Liver (tissue), 8 donors: ENCODE measurements at regions not wholly inside any gene's neighbourhood (a gene's known extent, or its start where the extent isn't known, plus 50 kb on each side); places are given as distances from the start of the nearest gene placed in this dataset.

Experiments used
- DNase-seq: peaks from one replicate; pipeline ENCODE4 v3.0.0-alpha.2; 2017; ENCODE audit warnings: low spot score
- H3K27ac ChIP-seq, 2 donors: one replicate each; pipeline ENCODE4 v1.7.0; 2013; ENCODE audit warnings: inconsistent platforms in 2 of 2, low read length in 2 of 2, control low read depth in 1 of 2, low read depth in 1 of 2, mild to moderate bottlenecking in 1 of 2
- H3K27me3 ChIP-seq, 4 donors: one replicate each; pipeline versions ENCODE4 v1.6.1 to v1.7.0; 2013; ENCODE audit warnings: low read length in 3 of 4, inconsistent platforms in 1 of 4, mild to moderate bottlenecking in 1 of 4, moderate library complexity in 1 of 4; ENCODE audit not compliant: control insufficient read depth in 4 of 4, insufficient read depth in 4 of 4
- H3K36me3 ChIP-seq, 4 donors: one replicate each; pipeline versions ENCODE4 v1.6.1 to v1.7.0; 2013; ENCODE audit warnings: low read length in 3 of 4, mild to moderate bottlenecking in 3 of 4, low read depth in 1 of 4, moderate library complexity in 1 of 4; ENCODE audit not compliant: control insufficient read depth in 4 of 4, insufficient read depth in 3 of 4
- H3K4me1 ChIP-seq, 4 donors: one replicate each; pipeline versions ENCODE4 v1.6.1 to v1.7.0; 2013; ENCODE audit warnings: low read length in 3 of 4, mild to moderate bottlenecking in 3 of 4, moderate library complexity in 1 of 4; ENCODE audit not compliant: control insufficient read depth in 4 of 4, insufficient read depth in 4 of 4
- H3K4me3 ChIP-seq, 3 donors: one replicate each; pipeline versions ENCODE4 v1.6.1 to v1.7.0; 2013; ENCODE audit warnings: low read length in 3 of 3, control low read depth in 1 of 3, low read depth in 1 of 3, mild to moderate bottlenecking in 1 of 3
- H3K9ac ChIP-seq, 2 donors: one replicate each; pipeline ENCODE4 v1.7.0; 2013; ENCODE audit warnings: low read length in 2 of 2, mild to moderate bottlenecking in 2 of 2, moderate library complexity in 2 of 2, control low read depth in 1 of 2, low read depth in 1 of 2
- H3K9me3 ChIP-seq, 4 donors: one replicate each; pipeline versions ENCODE4 v1.6.1 to v1.7.0; 2013; ENCODE audit warnings: low read length in 3 of 4; ENCODE audit not compliant: control insufficient read depth in 4 of 4
- EGR1 ChIP-seq, 2 donors: IDR thresholded peaks; 2 replicates each; pipeline ENCODE4 v1.6.1; 2016 to 2018; ENCODE audit warnings: antibody characterized with exemption in 2 of 2, low read depth in 2 of 2
- FOXA1 ChIP-seq: IDR thresholded peaks from 2 replicates; pipeline ENCODE4 v1.6.1; 2016; ENCODE audit warnings: antibody characterized with exemption
- FOXA2 ChIP-seq: IDR thresholded peaks from 2 replicates; pipeline ENCODE4 v1.6.1; 2016; ENCODE audit warnings: antibody characterized with exemption
- GABPA ChIP-seq, 2 donors: IDR thresholded peaks in 1 of 2; conservative IDR thresholded peaks in 1 of 2; 2 replicates each; pipeline ENCODE4 v1.6.1; 2016; ENCODE audit warnings: antibody characterized with exemption in 2 of 2, mild to moderate bottlenecking in 1 of 2, moderate library complexity in 1 of 2
- HNF4A ChIP-seq, 2 donors: conservative IDR thresholded peaks; 2 replicates each; pipeline ENCODE4 v1.6.1; 2016; ENCODE audit warnings: antibody characterized with exemption in 2 of 2, mild to moderate bottlenecking in 2 of 2
- HNF4G ChIP-seq: IDR thresholded peaks from 2 replicates; pipeline ENCODE4 v1.6.1; 2016; ENCODE audit warnings: antibody characterized with exemption
- JUND ChIP-seq, 2 donors: IDR thresholded peaks; 2 replicates each; pipeline ENCODE4 v1.6.1; 2016; ENCODE audit warnings: antibody characterized with exemption in 2 of 2
- NR2F2 ChIP-seq: IDR thresholded peaks from 2 replicates; pipeline ENCODE4 v1.6.1; 2016; ENCODE audit warnings: antibody characterized with exemption
- RAD21 ChIP-seq, 2 donors: IDR thresholded peaks; 2 replicates each; pipeline ENCODE4 v1.6.1; 2016; ENCODE audit warnings: antibody characterized with exemption in 2 of 2, mild to moderate bottlenecking in 2 of 2
- RXRA ChIP-seq, 2 donors: IDR thresholded peaks; 2 replicates each; pipeline ENCODE4 v1.6.1; 2017 to 2018; ENCODE audit warnings: antibody characterized with exemption in 2 of 2, mild to moderate bottlenecking in 1 of 2
- SP1 ChIP-seq: IDR thresholded peaks from 2 replicates; pipeline ENCODE4 v1.6.1; 2018; ENCODE audit warnings: antibody characterized with exemption, mild to moderate bottlenecking
- TAF1 ChIP-seq: conservative IDR thresholded peaks from 2 replicates; pipeline ENCODE4 v1.6.1; 2016; ENCODE audit warnings: antibody characterized with exemption, mild to moderate bottlenecking
- YY1 ChIP-seq: IDR thresholded peaks from 2 replicates; pipeline ENCODE4 v1.6.1; 2016; ENCODE audit warnings: antibody characterized with exemption, mild to moderate bottlenecking
- ZBTB33 ChIP-seq: IDR thresholded peaks from 2 replicates; pipeline ENCODE4 v1.6.1; 2016; ENCODE audit warnings: antibody characterized with exemption
- WGBS: extraction: QIAGEN DNeasy Blood & Tissue Kit; methylation state at CpG from one replicate; pipeline ENCODE4 v1.1.7; 2013; 5-methylcytosine and 5-hydroxymethylcytosine counted together
- TF ChIP-seq, protein P1 (sequence below): IDR thresholded peaks from 2 replicates; pipeline ENCODE4 v1.6.1; 2016; ENCODE audit warnings: antibody characterized with exemption, mild to moderate bottlenecking
- TF ChIP-seq, protein P2 (sequence below): IDR thresholded peaks from 2 replicates; pipeline ENCODE4 v1.6.1; 2016; ENCODE audit warnings: antibody characterized with exemption
- TF ChIP-seq, protein P3 (sequence below): fragments of 150-350 bp; IDR thresholded peaks from 2 replicates; pipeline ENCODE4 v1.5.1; 2017; ENCODE audit warnings: improper control_type of control experiment, low read depth, low read length; ENCODE audit not compliant: missing input control
- donor health status: healthy.
- donor health status: healthy.
- donor health status: healthy.
- donor health status: healthy.
- donor health status: healthy.

DNA sequence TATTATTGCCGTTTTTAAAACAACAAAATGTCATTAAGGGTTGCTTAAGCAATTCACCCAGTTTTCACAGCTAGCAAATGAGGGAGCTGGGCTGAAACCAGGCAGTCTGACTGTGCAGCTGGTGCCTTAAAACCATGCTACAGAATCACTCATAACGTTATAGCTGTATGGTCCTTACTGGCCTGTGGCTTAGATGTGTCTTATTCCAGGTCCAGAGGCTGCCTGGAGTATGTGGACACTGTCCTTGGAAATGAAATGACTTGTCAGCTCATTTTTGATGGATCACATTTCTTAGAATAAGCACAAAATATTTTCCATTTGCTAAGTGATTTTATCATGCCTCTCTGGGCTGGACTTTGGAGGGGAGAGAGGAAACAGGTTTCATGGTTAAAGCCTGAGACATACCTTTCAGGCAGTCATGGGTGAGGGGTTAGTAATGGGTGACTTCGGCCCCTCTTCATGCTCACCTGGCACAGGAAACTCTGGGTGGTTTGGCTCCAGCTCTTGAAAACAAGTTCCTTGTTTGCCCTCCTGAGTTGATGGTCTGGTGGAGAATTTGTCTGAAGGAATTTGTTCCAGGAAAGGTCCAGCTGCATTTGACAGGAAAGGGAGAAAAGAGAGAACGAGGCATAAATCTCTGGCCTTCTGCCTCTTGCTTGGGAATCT lies 823.2 kb downstream of the DHX35 start:
- 70% methylated on average over 4 of the region's 4 CpGs for WGBS
- no peak overlapping the region for H3K27ac ChIP-seq

More for the DNA sequence above, 823.2 kb downstream of the DHX35 start:
- no peak for TF ChIP-seq RAD21 (IDR thresholded peaks at IDR 0.05)
- no peak for TF ChIP-seq GABPA (IDR thresholded peaks at IDR 0.05 in 1 of 2, conservative IDR thresholded peaks at IDR 0.05 in 1 of 2)
- no peak for TF ChIP-seq FOXA1
- TF ChIP-seq NR2F2 = no peak
- no peak for TF ChIP-seq HNF4A (conservative IDR thresholded peaks at IDR 0.05)
- TF ChIP-seq, protein P1, sequence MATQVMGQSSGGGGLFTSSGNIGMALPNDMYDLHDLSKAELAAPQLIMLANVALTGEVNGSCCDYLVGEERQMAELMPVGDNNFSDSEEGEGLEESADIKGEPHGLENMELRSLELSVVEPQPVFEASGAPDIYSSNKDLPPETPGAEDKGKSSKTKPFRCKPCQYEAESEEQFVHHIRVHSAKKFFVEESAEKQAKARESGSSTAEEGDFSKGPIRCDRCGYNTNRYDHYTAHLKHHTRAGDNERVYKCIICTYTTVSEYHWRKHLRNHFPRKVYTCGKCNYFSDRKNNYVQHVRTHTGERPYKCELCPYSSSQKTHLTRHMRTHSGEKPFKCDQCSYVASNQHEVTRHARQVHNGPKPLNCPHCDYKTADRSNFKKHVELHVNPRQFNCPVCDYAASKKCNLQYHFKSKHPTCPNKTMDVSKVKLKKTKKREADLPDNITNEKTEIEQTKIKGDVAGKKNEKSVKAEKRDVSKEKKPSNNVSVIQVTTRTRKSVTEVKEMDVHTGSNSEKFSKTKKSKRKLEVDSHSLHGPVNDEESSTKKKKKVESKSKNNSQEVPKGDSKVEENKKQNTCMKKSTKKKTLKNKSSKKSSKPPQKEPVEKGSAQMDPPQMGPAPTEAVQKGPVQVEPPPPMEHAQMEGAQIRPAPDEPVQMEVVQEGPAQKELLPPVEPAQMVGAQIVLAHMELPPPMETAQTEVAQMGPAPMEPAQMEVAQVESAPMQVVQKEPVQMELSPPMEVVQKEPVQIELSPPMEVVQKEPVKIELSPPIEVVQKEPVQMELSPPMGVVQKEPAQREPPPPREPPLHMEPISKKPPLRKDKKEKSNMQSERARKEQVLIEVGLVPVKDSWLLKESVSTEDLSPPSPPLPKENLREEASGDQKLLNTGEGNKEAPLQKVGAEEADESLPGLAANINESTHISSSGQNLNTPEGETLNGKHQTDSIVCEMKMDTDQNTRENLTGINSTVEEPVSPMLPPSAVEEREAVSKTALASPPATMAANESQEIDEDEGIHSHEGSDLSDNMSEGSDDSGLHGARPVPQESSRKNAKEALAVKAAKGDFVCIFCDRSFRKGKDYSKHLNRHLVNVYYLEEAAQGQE = no peak
- TF ChIP-seq RXRA (IDR thresholded peaks at IDR 0.05) = no peak
- no peak for TF ChIP-seq FOXA2
- TF ChIP-seq, protein P2, sequence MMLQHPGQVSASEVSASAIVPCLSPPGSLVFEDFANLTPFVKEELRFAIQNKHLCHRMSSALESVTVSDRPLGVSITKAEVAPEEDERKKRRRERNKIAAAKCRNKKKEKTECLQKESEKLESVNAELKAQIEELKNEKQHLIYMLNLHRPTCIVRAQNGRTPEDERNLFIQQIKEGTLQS = no peak
- TF ChIP-seq YY1 = no peak
- no peak for TF ChIP-seq EGR1 (IDR thresholded peaks at IDR 0.05; ENCODE audit: low read depth in 2 of 2)
- no peak for TF ChIP-seq ZBTB33
- no peak for TF ChIP-seq TAF1
- TF ChIP-seq JUND (IDR thresholded peaks at IDR 0.05) = no peak
- TF ChIP-seq SP1 = no peak
- TF ChIP-seq, protein P3, sequence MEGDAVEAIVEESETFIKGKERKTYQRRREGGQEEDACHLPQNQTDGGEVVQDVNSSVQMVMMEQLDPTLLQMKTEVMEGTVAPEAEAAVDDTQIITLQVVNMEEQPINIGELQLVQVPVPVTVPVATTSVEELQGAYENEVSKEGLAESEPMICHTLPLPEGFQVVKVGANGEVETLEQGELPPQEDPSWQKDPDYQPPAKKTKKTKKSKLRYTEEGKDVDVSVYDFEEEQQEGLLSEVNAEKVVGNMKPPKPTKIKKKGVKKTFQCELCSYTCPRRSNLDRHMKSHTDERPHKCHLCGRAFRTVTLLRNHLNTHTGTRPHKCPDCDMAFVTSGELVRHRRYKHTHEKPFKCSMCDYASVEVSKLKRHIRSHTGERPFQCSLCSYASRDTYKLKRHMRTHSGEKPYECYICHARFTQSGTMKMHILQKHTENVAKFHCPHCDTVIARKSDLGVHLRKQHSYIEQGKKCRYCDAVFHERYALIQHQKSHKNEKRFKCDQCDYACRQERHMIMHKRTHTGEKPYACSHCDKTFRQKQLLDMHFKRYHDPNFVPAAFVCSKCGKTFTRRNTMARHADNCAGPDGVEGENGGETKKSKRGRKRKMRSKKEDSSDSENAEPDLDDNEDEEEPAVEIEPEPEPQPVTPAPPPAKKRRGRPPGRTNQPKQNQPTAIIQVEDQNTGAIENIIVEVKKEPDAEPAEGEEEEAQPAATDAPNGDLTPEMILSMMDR = no peak
- TF ChIP-seq HNF4G = no peak
- no peak for DNase-seq
- peaks cover 0 to 3% (median under 1%) of the 10 kb centered on the region in 4 donors for H3K9me3 ChIP-seq
- H3K27me3 ChIP-seq = no peaks in the 10 kb centered on the region
- no peaks in the 10 kb centered on the region for H3K36me3 ChIP-seq
- H3K4me1 ChIP-seq = peaks cover 0 to 15% (median 9%) of the 10 kb centered on the region in 4 donors
- no peak overlapping the region for H3K4me3 ChIP-seq
- no peak overlapping the region for H3K9ac ChIP-seq
